Astrocyte of the cerebellum (primary cell): ENCODE measurements at regions not wholly inside any gene's neighbourhood (a gene's known extent, or its start where the extent isn't known, plus 50 kb on each side); places are given as distances from the start of the nearest gene placed in this dataset.

Source experiments
- DNase-seq: peaks from one replicate; pipeline ENCODE4 v3.0.0-alpha.2; 2011; ENCODE audit warnings: low read depth
- H3K4me3 ChIP-seq: 2 replicates; pipeline ENCODE4 v1.5.1; 2011; ENCODE audit warnings: mild to moderate bottlenecking, low read depth, low read length, moderate library complexity
- in situ Hi-C: cut with HindIII; loops from 2 replicates; pipeline ENCODE4 v1.10.0; 2017; ENCODE audit warnings: low sequenced_read_pairs
- TF ChIP-seq, protein P1 (sequence below): IDR thresholded peaks from 2 replicates; pipeline ENCODE4 v1.5.1; 2012; ENCODE audit warnings: low read length, low read depth, moderate library complexity, mild to moderate bottlenecking; ENCODE audit errors: missing control alignments

DNA sequence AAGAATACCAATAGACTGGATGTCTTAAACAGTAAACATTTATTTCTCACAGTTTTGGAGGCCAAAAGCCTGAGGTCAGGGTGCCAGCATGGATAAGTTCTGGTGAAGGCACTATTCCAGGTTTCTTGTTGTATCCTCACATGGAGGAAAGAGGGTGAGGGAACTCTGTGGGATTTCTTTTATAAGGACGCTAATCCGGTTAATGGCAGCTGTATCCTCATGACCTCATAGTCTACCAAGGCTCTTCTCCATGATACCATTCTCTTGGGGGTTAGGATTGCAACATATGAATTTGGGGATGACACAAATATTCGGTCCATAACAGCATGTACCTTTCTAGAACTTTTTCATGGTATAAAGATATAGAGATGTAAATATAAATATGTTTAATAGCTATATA is 412.0 kb downstream of the LMO7 start:
- no peak overlapping the region for H3K4me3 ChIP-seq
- DNase-seq = no peak
- in situ Hi-C loops = no loop called here
- TF ChIP-seq, protein P1, sequence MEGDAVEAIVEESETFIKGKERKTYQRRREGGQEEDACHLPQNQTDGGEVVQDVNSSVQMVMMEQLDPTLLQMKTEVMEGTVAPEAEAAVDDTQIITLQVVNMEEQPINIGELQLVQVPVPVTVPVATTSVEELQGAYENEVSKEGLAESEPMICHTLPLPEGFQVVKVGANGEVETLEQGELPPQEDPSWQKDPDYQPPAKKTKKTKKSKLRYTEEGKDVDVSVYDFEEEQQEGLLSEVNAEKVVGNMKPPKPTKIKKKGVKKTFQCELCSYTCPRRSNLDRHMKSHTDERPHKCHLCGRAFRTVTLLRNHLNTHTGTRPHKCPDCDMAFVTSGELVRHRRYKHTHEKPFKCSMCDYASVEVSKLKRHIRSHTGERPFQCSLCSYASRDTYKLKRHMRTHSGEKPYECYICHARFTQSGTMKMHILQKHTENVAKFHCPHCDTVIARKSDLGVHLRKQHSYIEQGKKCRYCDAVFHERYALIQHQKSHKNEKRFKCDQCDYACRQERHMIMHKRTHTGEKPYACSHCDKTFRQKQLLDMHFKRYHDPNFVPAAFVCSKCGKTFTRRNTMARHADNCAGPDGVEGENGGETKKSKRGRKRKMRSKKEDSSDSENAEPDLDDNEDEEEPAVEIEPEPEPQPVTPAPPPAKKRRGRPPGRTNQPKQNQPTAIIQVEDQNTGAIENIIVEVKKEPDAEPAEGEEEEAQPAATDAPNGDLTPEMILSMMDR = no peak

DNA sequence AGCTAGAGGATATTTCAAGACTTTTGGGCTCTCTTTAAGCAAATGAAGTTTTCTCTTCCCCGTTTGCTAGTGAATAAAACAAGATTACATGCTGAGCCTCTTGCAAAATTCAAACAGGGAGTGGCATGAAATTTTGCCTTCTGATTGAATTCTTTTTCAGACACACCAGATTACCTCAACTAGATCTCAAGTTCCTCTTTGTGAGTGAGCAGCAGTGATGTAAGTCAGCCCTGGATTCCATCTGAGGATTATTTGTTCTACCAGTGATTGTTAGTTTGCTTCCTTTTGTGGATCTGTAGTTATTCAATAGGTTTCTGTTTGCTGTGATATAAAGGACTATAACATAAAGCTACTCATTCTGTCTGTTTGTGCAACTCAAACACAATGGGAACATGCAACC is 407.7 kb downstream of the LMO7 start:
- H3K4me3 ChIP-seq = no peak overlapping the region
- TF ChIP-seq, protein P1 = no peak
- in situ Hi-C loops = no loop called here
- no peak for DNase-seq

DNA sequence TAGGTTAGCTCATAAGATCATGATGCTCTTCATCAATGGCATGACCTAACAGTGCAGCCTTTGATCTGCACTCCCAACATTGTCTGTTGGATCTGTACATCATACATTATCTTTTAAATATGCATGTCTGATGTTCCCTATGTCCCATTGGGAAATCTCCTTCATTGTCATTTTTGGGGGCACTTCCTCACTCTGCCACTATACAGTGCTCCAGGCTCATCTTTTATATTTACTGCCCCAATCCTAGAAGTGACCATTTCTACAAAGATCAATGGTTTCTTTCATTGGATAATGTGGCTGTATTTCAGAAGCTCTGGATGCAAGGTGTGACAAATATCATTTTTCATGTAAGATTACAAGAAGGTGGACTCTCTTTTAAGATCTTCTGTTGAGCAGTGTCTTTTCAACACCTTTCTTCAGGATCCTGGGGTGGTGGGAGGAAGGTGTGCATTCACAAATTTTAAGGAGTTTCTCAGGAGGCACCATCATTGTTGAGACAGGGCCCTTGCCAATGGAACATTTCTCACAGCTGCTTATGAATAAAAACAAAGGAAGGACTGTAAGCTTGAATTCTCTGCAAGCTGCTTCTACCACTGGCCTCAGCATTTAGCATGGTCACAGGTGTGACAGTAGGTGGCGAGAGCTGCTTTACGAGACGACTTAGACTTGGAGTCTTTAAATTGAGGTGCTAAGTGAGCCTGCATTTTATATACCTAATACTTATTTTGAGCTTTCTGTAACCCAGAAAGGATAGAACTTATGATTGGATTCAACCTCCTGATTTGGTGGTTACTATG is 403.0 kb downstream of the LMO7 start:
- no peak for DNase-seq
- TF ChIP-seq, protein P1 = no peak
- in situ Hi-C loops = no loop called here
- no peak overlapping the region for H3K4me3 ChIP-seq

DNA sequence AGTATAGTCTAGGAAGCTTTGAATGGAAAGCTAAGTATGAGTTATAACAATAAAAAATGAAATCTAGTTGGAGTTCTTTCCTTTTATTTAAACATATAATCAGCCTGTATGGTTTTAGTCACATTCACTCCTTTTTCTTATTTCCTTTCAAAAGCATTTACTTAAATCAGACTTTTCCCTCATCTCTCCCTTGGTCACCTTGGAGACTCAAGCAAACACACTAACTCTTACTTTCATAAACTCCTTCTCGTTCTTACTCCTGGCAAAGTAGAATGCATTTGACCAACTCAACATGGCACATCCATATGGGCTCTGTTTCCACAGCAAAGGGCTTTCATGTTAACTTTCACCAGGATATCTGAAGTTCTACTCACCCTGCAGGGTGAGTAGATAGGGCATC is 400.0 kb downstream of the LMO7 start:
- no peak for DNase-seq
- TF ChIP-seq, protein P1 = no peak
- in situ Hi-C loops = no loop called here
- no peak overlapping the region for H3K4me3 ChIP-seq

DNA sequence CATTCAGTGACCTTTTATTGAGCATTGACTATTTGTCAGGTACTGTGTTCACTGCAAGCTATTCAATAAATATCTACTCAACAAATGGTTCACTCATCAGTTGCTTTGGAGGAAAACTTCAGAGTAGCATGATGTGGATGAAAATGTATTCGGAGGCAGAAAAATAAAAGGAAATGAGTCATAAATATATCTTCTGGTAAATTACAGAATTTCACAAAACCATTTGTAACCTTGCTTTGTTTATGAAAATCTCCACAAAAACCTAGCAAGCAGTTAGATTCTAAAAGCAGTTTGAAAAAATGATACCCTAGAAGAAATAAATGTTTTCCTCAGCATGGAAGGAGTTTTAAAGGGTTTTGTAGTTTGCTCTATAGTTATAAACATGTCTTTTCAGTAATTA is 399.6 kb downstream of the LMO7 start:
- TF ChIP-seq, protein P1 = no peak
- H3K4me3 ChIP-seq = no peak overlapping the region
- DNase-seq = no peak
- in situ Hi-C loops = no loop called here

DNA sequence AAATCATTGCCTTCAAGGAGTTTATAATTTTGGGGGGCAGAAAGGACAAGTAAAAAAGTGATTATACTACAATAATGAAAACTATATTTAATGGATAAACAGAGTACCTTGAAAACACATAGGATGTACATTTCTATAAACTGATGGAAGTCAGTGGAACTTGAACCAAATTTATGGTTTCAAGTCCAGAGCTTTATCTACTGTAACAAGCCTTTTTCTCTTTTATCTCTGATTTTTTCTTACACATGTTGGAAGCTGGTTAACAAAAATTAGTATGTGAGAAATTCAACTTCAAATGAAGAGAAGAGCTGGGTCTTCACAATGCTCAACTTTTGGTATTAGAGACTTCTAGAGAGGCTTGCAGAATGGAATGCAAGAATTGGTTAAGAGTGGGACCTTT is 393.6 kb downstream of the LMO7 start:
- no peak overlapping the region for H3K4me3 ChIP-seq
- no peak for DNase-seq
- in situ Hi-C loops = no loop called here
- TF ChIP-seq, protein P1 = no peak
